GM19023 (cell line): ENCODE measurements at regions not wholly inside any gene's neighbourhood (a gene's known extent, or its start where the extent isn't known, plus 50 kb on each side); places are given as distances from the start of the nearest gene placed in this dataset.
"Not testable (repeated sequence)": the region's sequence is repeated elsewhere in the genome, so short reads cannot be mapped to it uniquely, and the experiment has no call there.

ENCODE experiments used
- ATAC-seq: cut with Tn5 transposase; IDR thresholded peaks from one replicate; pipeline ENCODE4 v1.9.1; 2021; ENCODE audit warnings: mild to moderate bottlenecking, moderate library complexity; ENCODE audit not compliant: unreplicated experiment

GRCh38 chr17:27365329-27365945 is 71.5 kb downstream of the WSB1 start:
- ATAC-seq = not testable (repeated sequence)

- no peak for ATAC-seq
Measured at GRCh38 chr17:27366437-27366836, 72.5 kb downstream of the WSB1 start.

- ATAC-seq = no peak
Measured at GRCh38 chr17:27367121-27367981, 73.4 kb downstream of the WSB1 start.

GRCh38 chr17:27368151-27368795 is 74.4 kb downstream of the WSB1 start:
- ATAC-seq = no peak

- ATAC-seq = no peak
Measured at GRCh38 chr17:27368980-27369379, 75.1 kb downstream of the WSB1 start.

- no peak for ATAC-seq
Measured at GRCh38 chr17:27370776-27371175, 76.9 kb downstream of the WSB1 start.

GRCh38 chr17:27373695-27374094 is 79.8 kb downstream of the WSB1 start:
- not testable (repeated sequence) for ATAC-seq

GRCh38 chr17:27376637-27377547 is 79.4 kb upstream of the KSR1 start:
- no peak for ATAC-seq

- ATAC-seq = no peak
Measured at GRCh38 chr17:27378482-27379175, 77.6 kb upstream of the KSR1 start.

- no peak for ATAC-seq
Measured at GRCh38 chr17:27379888-27380533, 76.2 kb upstream of the KSR1 start.

- no peak for ATAC-seq
Measured at GRCh38 chr17:27380551-27380950, 75.7 kb upstream of the KSR1 start.

- ATAC-seq = peak; percentile 70
Measured at GRCh38 chr17:27381007-27381501, 75.2 kb upstream of the KSR1 start.

GRCh38 chr17:27382025-27382424 is 74.2 kb upstream of the KSR1 start:
- ATAC-seq = no peak

GRCh38 chr17:27384261-27384701 is 72.0 kb upstream of the KSR1 start:
- no peak for ATAC-seq

GRCh38 chr17:27384726-27385125 is 71.5 kb upstream of the KSR1 start:
- ATAC-seq = no peak

GRCh38 chr17:27385626-27386025 is 70.6 kb upstream of the KSR1 start:
- ATAC-seq = no peak

GRCh38 chr17:27386206-27387075 is 69.8 kb upstream of the KSR1 start:
- no peak for ATAC-seq

GRCh38 chr17:27389542-27390140 is 66.6 kb upstream of the KSR1 start:
- ATAC-seq = no peak
